Naive thymus-derived CD8-positive, alpha-beta T cell (primary cell): ENCODE measurements at regions not wholly inside any gene's neighbourhood (a gene's known extent, or its start where the extent isn't known, plus 50 kb on each side); places are given as distances from the start of the nearest gene placed in this dataset.

Source experiments
- ATAC-seq, 2 donors: fragments of 150-1000 bp; cut with Tn5 transposase in 1 of 2; sonication (Bioruptor Pico), chemical (Tn5 transposase) in 1 of 2; 1 replicate in 1 of 2; 2 replicates in 1 of 2; pipeline ENCODE4 v1.10.0; 2021; ENCODE audit warnings: mild to moderate bottlenecking in 2 of 2, moderate library complexity in 2 of 2
- POLR2A ChIA-PET: fragments of 350-600 bp; sonication (Branson Sonifier 250); formaldehyde crosslinking; loops from one replicate; lab custom pipeline; 2021; ENCODE audit warnings: antibody characterized with exemption; lab: Charles Lee
- DNase-seq, 10 donors: peaks; one replicate each; pipeline versions ENCODE4 v3.0.0 to v3.0.0-alpha.2; 2020 to 2022
- H3K27ac Mint-ChIP-seq, 10 donors: one replicate each; pipeline ENCODE4 v1.8.0; 2020 to 2022; ENCODE audit warnings: mild to moderate bottlenecking in 10 of 10, mixed read lengths in 10 of 10, moderate library complexity in 4 of 10, inconsistent platforms in 1 of 10
- H3K27me3 Mint-ChIP-seq, 5 donors: one replicate each; pipeline ENCODE4 v1.8.0; 2021 to 2022; ENCODE audit warnings: mixed read lengths in 5 of 5
- H3K36me3 Mint-ChIP-seq, 3 donors: one replicate each; pipeline ENCODE4 v1.8.0; 2020 to 2022; ENCODE audit warnings: mixed read lengths in 3 of 3, mild to moderate bottlenecking in 2 of 3, inconsistent platforms in 1 of 3
- H3K4me1 Mint-ChIP-seq, 4 donors: one replicate each; pipeline ENCODE4 v1.8.0; 2021 to 2022; ENCODE audit warnings: mixed read lengths in 4 of 4
- H3K4me3 Mint-ChIP-seq, 10 donors: one replicate each; pipeline ENCODE4 v1.8.0; 2020 to 2022; ENCODE audit warnings: mild to moderate bottlenecking in 10 of 10, mixed read lengths in 10 of 10, moderate library complexity in 6 of 10, inconsistent platforms in 1 of 10
- H3K9me3 Mint-ChIP-seq, 9 donors: one replicate each; pipeline ENCODE4 v1.8.0; 2020 to 2022; ENCODE audit warnings: mixed read lengths in 9 of 9, mild to moderate bottlenecking in 3 of 9, inconsistent platforms in 1 of 9, moderate library complexity in 1 of 9

DNA sequence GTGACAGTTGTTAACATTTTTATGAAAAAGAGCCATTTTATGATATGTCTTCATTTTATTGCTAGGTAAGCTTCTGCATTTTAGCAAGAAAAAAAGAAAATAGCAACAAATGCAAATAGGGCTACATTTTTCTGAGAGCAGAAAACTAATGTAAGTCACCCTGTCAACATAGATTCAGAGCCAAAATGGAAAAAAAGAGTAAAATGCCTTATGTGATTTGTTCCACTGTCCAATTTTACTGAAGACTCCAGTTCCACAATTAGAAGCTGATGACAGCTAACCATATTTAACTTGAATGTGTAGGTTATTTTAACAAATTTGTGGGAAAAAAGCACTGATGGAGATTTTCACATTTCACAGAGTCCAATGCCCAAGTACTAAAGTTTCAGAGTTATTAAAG lies 772.3 kb downstream of the FAT4 start:
- Mint-ChIP-seq H3K4me1 (no peaks in the 10 kb centered on the region), H3K27ac (no peak overlapping the region), H3K9me3 (peaks cover 0 to 10% (median 1%) of the 10 kb centered on the region in 9 donors), H3K36me3 (no peaks in the 10 kb centered on the region), H3K4me3 (no peak overlapping the region), H3K27me3 (no peaks in the 10 kb centered on the region)
- DNase-seq, result no peak
- no peak for ATAC-seq
- POLR2A ChIA-PET, result no interaction called here

DNA sequence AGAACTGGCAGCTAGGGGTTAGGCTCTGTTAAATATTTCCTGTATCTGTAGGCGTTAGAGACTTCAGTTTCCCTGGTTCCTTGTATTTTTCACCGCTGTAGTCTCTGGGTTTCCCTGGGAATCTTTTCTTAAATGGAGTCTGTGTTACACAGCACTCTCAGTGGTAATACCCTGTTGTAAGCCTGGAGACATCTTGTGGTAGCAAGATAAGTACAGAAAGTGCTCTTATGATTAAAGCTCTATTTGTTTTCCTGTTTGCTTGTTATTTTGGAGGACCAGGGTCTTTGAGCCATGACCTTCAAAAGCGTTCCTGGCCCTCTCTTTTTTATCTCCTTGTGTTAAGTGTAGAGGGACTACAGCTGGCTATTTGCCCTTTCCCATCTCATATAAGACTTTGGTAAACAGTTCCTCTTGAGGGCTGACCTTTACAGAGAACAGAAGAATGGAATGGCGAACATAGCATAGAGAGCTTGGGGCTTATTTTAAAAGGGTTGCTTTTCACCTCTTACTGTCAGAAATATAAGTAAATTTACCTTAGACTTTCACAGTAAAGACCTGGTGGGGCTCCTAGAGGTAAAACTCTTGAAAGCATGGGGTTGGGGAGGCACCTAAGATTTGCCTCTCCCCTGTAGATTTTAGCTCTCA lies 782.5 kb downstream of the FAT4 start:
- no peaks in the 10 kb centered on the region for H3K4me1 Mint-ChIP-seq
- POLR2A ChIA-PET, result no interaction called here

DNA sequence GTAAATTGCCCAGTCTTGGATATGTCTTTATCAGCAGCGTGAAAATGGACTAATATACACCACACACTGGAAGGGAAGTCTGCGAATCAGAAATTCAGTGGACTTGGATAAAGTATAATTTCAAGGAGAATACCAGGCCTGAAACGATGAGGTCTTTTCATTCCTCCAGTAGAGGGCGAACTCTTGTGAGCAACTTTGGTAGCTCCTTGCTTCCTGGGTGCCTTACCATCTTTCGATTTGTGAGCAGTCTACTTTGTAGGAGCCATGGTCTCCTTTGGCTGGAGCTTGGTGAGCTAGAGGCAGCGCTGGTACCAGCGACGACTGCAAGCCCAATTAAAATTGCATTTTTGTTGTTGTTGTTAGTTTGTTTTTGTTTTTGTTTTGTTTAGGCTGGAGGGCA lies 791.9 kb downstream of the FAT4 start:
- ATAC-seq (no peak), DNase-seq (no peak)
- Mint-ChIP-seq H3K4me1 (no peaks in the 10 kb centered on the region), H3K4me3 (no peak overlapping the region), H3K36me3 (no peaks in the 10 kb centered on the region), H3K9me3 (peaks cover 0 to 18% (median 6%) of the 10 kb centered on the region in 9 donors), H3K27ac (no peak overlapping the region), H3K27me3 (no peaks in the 10 kb centered on the region)
- POLR2A ChIA-PET, result no interaction called here

More for the DNA sequence above, 782.5 kb downstream of the FAT4 start:
- ATAC-seq (no peak), DNase-seq (no peak)
- Mint-ChIP-seq H3K4me3 (no peak overlapping the region), H3K27me3 (no peaks in the 10 kb centered on the region), H3K9me3 (peaks cover 0 to 28% (median 4%) of the 10 kb centered on the region in 9 donors), H3K36me3 (no peaks in the 10 kb centered on the region), H3K27ac (no peak overlapping the region)

DNA sequence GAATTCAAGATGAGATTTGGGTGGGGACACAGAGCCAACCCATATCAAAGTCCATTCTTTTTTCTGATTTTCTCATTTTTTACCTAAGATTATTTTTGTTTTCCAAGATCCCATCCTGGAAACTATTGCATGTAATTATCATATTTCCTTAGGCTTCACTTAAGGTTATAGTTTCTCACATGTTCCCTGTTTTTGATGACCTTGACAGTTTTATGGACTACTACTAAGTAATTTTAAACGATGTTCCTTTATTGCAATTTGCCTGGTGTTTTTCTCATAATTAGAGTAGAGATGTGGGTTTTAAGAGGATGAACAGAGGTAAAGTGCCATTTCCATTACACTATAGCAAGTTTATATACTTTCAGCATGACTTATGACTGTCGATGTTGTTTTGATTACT lies 795.1 kb downstream of the FAT4 start:
- Mint-ChIP-seq H3K36me3 (peaks cover 0 to 9% (median 0%) of the 10 kb centered on the region in 3 donors), H3K4me1 (no peaks in the 10 kb centered on the region), H3K27ac (no peak overlapping the region), H3K9me3 (peaks cover 10 to 41% (median 13%) of the 10 kb centered on the region in 9 donors), H3K27me3 (no peaks in the 10 kb centered on the region), H3K4me3 (no peak overlapping the region)
- DNase-seq, result no peak
- POLR2A ChIA-PET, result no interaction called here
- no peak for ATAC-seq

DNA sequence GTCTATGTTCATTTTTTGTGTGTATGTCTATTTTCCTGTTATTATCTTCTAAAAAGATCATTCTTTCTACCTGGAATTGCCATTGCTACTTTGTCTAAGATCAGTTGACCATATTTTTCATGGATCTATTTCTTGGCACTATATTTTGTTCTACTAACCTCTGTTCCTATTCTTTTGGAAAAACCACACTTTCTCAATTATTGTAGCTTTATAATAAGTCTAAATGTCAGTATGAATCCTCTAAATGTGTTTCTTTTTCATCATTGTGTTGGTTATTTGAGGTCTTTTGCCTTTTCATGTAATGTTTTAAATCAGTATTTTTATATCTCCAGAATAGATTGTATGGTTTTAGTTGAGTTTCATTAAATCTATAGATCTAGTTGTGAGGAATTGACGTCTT lies 798.3 kb downstream of the FAT4 start:
- Mint-ChIP-seq H3K9me3 (peaks cover 11 to 48% (median 23%) of the 10 kb centered on the region in 9 donors), H3K4me1 (no peaks in the 10 kb centered on the region), H3K36me3 (peaks cover 0 to 9% (median 0%) of the 10 kb centered on the region in 3 donors), H3K27ac (no peak overlapping the region), H3K27me3 (no peaks in the 10 kb centered on the region), H3K4me3 (no peak overlapping the region)
- POLR2A ChIA-PET, result no interaction called here
- DNase-seq (no peak), ATAC-seq (no peak)

DNA sequence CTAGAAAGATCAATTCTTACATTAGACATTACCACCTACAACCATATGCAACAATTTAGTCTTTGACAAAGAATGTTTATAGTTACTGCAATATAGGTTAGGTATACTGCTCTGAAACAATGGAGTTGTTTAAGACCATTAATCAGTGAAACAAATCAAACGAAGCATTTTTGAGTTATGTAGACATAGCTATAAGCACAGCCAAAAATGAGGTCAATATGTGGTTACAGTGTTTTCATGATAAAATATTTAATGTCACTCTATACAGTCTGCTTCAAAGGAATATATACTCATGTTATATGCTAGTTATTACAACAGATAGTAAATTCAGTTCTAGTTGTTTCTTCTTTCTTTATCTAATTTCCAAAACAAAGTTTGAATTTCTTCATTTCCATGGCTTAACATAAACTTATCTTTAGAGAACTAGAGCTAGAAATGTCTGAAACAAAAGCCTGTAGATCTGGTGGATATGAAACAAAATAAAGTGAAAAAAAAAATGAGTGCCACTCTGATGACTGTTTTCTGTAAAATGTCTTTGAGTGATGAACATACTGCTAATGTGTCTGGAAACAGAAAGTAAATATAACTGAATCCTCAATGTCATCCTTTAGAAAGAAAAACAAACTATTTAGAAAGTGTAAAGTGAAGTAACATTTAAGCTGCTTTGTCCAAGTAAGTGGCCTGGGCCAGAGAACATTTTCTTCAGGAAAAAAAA lies 809.0 kb downstream of the FAT4 start:
- no peak for ATAC-seq
- no peak overlapping the region for H3K27ac Mint-ChIP-seq
- no peak for DNase-seq
- H3K9me3 Mint-ChIP-seq, result peaks cover 0 to 22% (median 4%) of the 10 kb centered on the region in 9 donors
- POLR2A ChIA-PET, result no interaction called here
- no peak overlapping the region for H3K4me3 Mint-ChIP-seq
- no peaks in the 10 kb centered on the region for H3K4me1 Mint-ChIP-seq
- H3K27me3 Mint-ChIP-seq, result no peaks in the 10 kb centered on the region
- H3K36me3 Mint-ChIP-seq, result peaks cover 0 to 5% (median 0%) of the 10 kb centered on the region in 3 donors

DNA sequence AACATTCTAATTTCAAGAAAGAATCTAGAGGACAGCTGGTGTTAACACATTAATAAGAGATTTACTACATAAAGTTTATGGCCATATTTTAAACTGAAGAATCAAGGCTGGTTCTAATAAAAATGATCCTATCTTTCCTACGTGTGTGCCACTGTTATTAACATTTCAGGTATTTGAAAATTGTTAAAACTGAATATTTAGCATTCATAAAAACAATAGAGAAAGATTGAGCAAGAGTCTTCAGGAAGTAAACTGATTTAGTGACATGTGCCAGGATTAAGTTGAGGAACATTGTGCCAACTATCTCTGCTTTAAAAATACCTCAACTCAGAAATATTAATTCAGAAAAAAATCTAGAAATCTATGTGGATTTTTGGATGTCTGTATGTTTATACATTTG lies 810.1 kb downstream of the FAT4 start:
- peaks cover 0 to 4% (median 0%) of the 10 kb centered on the region in 3 donors for H3K36me3 Mint-ChIP-seq
- POLR2A ChIA-PET, result no interaction called here
- H3K4me1 Mint-ChIP-seq, result no peaks in the 10 kb centered on the region
- DNase-seq, result no peak
- peaks cover 0 to 24% (median 7%) of the 10 kb centered on the region in 9 donors for H3K9me3 Mint-ChIP-seq
- no peak for ATAC-seq
- no peak overlapping the region for H3K27ac Mint-ChIP-seq
- no peaks in the 10 kb centered on the region for H3K27me3 Mint-ChIP-seq
- H3K4me3 Mint-ChIP-seq, result no peak overlapping the region

DNA sequence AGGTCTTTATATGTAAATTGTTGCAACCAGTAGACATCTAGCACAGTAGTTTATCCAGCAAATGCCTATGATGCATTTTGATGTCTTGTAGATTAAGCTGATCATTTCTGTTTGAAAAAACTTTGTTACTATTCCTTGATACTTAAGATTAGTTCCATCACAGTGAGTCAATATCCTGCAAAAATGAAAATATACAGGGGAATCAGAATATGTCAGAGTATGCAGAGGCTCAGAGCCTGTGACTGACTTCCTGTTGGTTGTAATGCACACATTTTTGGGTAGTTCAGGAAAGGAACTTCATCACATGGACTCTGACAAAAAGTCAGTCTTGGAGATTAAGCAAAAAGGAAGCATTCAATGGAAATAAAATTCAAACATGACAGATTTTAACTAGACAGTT lies 815.5 kb downstream of the FAT4 start:
- no peak for ATAC-seq
- H3K36me3 Mint-ChIP-seq, result peaks cover 0 to 4% (median 0%) of the 10 kb centered on the region in 3 donors

DNA sequence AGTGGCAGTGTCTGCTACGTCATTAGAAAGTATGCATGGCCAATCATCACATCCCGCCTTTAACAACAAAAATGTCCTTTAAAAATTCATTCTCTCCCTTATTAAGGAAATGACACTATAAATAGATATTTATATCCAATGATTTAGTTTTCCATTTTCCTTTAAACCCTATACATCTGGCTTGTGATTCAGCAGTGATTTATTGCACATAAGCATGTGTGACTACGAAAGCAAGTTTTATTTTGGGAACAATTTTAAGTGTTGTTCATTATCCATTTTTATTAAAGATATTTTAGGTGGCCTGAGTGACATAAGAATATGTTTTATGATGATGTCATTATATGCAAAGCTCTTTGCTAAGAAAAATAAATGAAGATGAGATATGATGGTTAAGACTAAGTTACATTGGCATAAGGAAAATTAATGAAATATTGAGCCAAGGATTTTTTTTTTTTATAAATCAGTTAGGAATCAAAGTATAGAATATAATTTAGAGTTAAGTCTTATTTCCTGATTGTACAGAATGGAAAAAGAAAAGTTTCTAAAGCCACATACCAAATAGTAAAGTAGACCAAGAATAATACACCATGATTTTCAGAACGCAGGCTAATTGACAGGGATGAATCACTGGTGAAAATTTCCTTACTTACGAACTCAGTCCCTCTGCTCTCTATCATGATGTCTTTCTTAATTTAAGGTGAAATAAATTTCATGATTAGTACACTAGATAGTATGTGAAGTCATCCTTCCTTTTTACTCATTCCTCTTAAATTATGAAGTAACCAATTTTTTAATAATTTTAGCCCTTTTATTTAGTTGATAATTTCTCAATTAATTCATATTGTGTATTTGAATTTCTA lies 822.4 kb downstream of the FAT4 start:
- Mint-ChIP-seq H3K9me3 (peaks cover 0 to 19% (median 2%) of the 10 kb centered on the region in 9 donors), H3K27me3 (no peaks in the 10 kb centered on the region), H3K36me3 (peaks cover 0 to 4% (median 0%) of the 10 kb centered on the region in 3 donors), H3K4me3 (no peak overlapping the region), H3K27ac (no peak overlapping the region), H3K4me1 (no peaks in the 10 kb centered on the region)
- no peak for ATAC-seq
- POLR2A ChIA-PET, result no interaction called here
- DNase-seq, result no peak

More for the DNA sequence above, 815.5 kb downstream of the FAT4 start:
- no peak overlapping the region for H3K27ac Mint-ChIP-seq
- POLR2A ChIA-PET, result no interaction called here
- H3K27me3 Mint-ChIP-seq, result no peaks in the 10 kb centered on the region
- peaks cover 0 to 39% (median 12%) of the 10 kb centered on the region in 9 donors for H3K9me3 Mint-ChIP-seq
- no peak for DNase-seq
- no peak overlapping the region for H3K4me3 Mint-ChIP-seq
- H3K4me1 Mint-ChIP-seq, result no peaks in the 10 kb centered on the region

DNA sequence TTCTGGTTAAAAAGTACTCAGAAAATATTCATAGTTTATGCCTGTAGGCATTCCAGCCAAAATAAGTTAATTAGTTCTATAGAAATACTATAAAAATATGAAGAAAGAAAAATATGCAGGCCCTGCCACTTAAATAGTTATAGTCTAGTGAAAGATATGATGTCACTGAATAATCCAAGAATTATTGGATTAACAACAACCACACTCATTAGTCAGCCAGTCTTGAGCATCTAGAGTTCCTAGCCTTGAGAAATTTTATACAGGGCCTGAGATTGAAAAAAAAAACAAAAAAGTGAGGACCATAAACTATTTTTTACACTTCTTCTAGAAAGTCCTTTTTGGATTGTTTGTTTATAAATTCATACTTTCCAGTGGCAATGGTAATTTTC lies 823.0 kb downstream of the FAT4 start:
- no peaks in the 10 kb centered on the region for H3K27me3 Mint-ChIP-seq
- H3K27ac Mint-ChIP-seq, result no peak overlapping the region
- POLR2A ChIA-PET, result no interaction called here
- H3K4me3 Mint-ChIP-seq, result no peak overlapping the region
- DNase-seq (no peak), ATAC-seq (no peak)
- H3K9me3 Mint-ChIP-seq, result peaks cover 0 to 17% (median 2%) of the 10 kb centered on the region in 9 donors
- H3K36me3 Mint-ChIP-seq, result peaks cover 0 to 4% (median 0%) of the 10 kb centered on the region in 3 donors
- H3K4me1 Mint-ChIP-seq, result no peaks in the 10 kb centered on the region

DNA sequence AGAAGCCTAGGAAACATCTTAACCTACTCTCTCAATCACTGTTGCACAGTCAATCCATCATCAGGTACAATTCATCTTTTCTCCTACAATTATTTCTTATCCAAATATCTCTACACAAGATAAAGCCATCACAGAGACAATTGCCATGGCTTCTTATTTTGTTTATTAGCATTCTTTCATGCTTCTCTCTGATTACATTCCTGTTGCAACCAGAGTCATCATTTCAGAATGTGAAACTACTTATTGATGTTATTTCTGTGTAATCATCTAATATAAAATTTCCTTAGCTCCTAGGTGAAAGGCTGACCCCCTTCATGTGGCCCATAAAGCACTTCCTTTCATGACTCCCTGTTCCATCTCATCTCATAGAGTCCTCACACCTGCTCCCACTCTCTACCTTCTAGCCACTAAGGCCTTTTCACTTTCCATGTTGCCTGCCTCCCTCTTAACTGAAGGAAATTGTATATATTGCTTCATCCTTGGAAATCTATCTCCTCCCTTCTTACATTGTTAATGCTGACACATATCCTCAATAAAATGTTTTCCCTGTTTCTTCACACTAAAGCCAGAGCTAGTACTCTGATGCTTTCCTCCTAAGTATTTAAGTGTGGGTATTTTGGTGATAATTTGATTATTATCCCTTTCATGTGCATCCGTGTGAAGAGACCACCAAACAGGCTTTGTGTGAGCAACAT lies 829.9 kb downstream of the FAT4 start:
- POLR2A ChIA-PET, result no interaction called here
- Mint-ChIP-seq H3K9me3 (peaks cover 0 to 14% (median 7%) of the 10 kb centered on the region in 9 donors), H3K27ac (no peak overlapping the region), H3K27me3 (no peaks in the 10 kb centered on the region), H3K4me3 (no peak overlapping the region), H3K36me3 (no peaks in the 10 kb centered on the region), H3K4me1 (no peaks in the 10 kb centered on the region)
- DNase-seq (no peak), ATAC-seq (no peak)

DNA sequence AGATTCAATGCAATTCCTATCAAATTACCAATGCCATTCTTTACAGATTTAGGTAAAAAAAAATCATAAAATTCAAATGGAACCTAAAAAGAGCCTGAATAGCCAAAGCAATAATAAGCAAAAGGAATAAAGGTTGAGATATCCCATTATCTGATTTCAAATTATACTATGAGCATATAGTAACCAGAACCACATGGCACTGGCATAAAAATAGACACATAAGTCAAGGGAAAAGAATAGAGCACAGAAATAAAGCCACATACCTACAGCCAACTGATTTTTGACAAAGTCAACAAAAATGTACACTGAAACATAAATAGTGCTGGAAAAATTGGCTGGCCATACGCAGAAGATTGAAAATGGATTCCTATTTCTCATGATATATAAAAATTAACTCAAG lies 853.7 kb downstream of the FAT4 start:
- POLR2A ChIA-PET, result no interaction called here
- Mint-ChIP-seq H3K4me3 (no peak overlapping the region), H3K27me3 (no peaks in the 10 kb centered on the region)

More for the DNA sequence above, 853.7 kb downstream of the FAT4 start:
- H3K36me3 Mint-ChIP-seq, result no peaks in the 10 kb centered on the region
- no peaks in the 10 kb centered on the region for H3K4me1 Mint-ChIP-seq
- DNase-seq, result no peak
- no peak overlapping the region for H3K27ac Mint-ChIP-seq
- peaks cover 0 to 14% (median 4%) of the 10 kb centered on the region in 9 donors for H3K9me3 Mint-ChIP-seq
- ATAC-seq, result no peak
